ENCODE measurements at regions not wholly inside any gene's neighbourhood (a gene's known extent, or its start where the extent isn't known, plus 50 kb on each side); places are given as distances from the start of the nearest gene placed in this dataset.

DNA sequence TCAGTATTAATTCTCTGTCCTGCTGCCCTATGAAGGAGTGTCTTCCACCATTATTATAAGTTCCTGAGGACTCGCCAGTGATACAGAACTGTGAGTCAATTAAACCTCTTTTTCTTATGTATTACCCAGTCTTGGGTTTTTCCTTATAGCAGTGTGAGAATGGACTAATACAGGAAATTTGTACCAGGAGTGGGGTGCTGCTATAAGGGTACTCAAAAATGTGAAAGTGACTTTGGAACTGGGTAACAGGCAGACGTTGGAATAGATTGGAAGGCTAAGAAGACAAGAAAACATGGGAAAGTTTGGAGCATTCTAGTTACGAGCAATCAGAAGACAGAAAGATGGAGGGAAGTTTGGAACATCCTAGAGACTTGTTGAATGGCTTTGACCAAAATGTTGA, 616.7 kb upstream of the EPHA7 start:
- DNase-seq (ENCODE audit: low read depth, low spot score) (no peak), ATAC-seq (no peak)
- BruUV-seq (replicated peaks), result no TSS peak
- peaks cover 16% of the 10 kb centered on the region for H3K9me3 ChIP-seq (ENCODE audit: control insufficient read depth, insufficient read depth, low read depth, low read length)
- in situ Hi-C loops (cut with HindIII; ENCODE audit: low pct_unique_long_range_greater_than_20kb, low sequenced_read_pairs) (no loop called here), intact Hi-C loops (cut with micrococcal nuclease; ENCODE audit: unreplicated experiment) (no loop called here)
- H3K27ac ChIP-seq (ENCODE audit: low read length), result no peak overlapping the region
- ChIA-PET POLR2A (no interaction called here), CTCF (no interaction called here)
- no peak overlapping the region for H3K4me3 ChIP-seq (ENCODE audit: low read depth in 2 of 2, low read length in 2 of 2)
- H3K36me3 ChIP-seq (ENCODE audit: control insufficient read depth, insufficient read depth, low read length), result no peaks in the 10 kb centered on the region
- TF ChIP-seq TCF7L2 (IDR thresholded peaks at IDR 0.05; ENCODE audit: low read depth, low read length) (no peak), SIN3A (IDR thresholded peaks at IDR 0.05; ENCODE audit: borderline replicate concordance, insufficient read depth, low read depth, low read length) (no peak), REST (IDR thresholded peaks at IDR 0.05; ENCODE audit: insufficient read depth in 1 of 2, low read depth in 2 of 2, low read length in 1 of 2) (no peak), POLR2AphosphoS5 (IDR thresholded peaks at IDR 0.05; ENCODE audit: low read depth, low read length) (no peak)
- TF ChIP-seq, protein P1, sequence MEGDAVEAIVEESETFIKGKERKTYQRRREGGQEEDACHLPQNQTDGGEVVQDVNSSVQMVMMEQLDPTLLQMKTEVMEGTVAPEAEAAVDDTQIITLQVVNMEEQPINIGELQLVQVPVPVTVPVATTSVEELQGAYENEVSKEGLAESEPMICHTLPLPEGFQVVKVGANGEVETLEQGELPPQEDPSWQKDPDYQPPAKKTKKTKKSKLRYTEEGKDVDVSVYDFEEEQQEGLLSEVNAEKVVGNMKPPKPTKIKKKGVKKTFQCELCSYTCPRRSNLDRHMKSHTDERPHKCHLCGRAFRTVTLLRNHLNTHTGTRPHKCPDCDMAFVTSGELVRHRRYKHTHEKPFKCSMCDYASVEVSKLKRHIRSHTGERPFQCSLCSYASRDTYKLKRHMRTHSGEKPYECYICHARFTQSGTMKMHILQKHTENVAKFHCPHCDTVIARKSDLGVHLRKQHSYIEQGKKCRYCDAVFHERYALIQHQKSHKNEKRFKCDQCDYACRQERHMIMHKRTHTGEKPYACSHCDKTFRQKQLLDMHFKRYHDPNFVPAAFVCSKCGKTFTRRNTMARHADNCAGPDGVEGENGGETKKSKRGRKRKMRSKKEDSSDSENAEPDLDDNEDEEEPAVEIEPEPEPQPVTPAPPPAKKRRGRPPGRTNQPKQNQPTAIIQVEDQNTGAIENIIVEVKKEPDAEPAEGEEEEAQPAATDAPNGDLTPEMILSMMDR (IDR thresholded peaks at IDR 0.05), result no peak
- no peaks in the 10 kb centered on the region for H3K4me1 ChIP-seq (ENCODE audit: control insufficient read depth, insufficient read depth, low read length)
- no peaks in the 10 kb centered on the region for H3K27me3 ChIP-seq (ENCODE audit: control insufficient read depth, insufficient read depth, low read length)

DNA sequence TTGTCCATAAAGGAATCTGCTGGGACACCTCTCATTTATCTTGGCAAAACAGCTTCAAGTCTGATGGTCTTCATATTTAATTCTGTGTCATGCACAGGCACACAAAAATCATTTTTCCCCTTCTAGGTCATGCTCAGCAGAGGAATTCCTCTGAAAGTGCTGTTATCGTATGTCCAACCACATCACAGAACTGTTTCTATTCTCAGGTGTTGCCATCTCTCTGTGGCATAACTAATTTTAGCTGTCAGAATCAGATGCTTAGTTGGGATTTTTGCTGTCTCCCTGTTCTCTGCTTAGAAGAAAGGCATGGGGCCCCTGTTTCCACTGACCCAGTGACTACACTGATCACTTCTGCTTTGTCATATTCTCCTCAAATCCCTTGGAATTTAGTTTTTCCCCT, 608.0 kb upstream of the EPHA7 start:
- ATAC-seq (no peak), DNase-seq (ENCODE audit: low read depth, low spot score) (no peak)
- H3K4me3 ChIP-seq (ENCODE audit: low read depth in 2 of 2, low read length in 2 of 2), result no peak overlapping the region
- in situ Hi-C loops (cut with HindIII; ENCODE audit: low pct_unique_long_range_greater_than_20kb, low sequenced_read_pairs), result no loop called here
- H3K36me3 ChIP-seq (ENCODE audit: control insufficient read depth, insufficient read depth, low read length), result no peaks in the 10 kb centered on the region
- H3K9me3 ChIP-seq (ENCODE audit: control insufficient read depth, insufficient read depth, low read depth, low read length), result no peaks in the 10 kb centered on the region
- no peaks in the 10 kb centered on the region for H3K27me3 ChIP-seq (ENCODE audit: control insufficient read depth, insufficient read depth, low read length)
- CTCF ChIA-PET, result no interaction called here
- BruUV-seq (replicated peaks), result no TSS peak
- POLR2A ChIA-PET, result no interaction called here
- H3K4me1 ChIP-seq (ENCODE audit: control insufficient read depth, insufficient read depth, low read length), result no peaks in the 10 kb centered on the region
- intact Hi-C loops (cut with micrococcal nuclease; ENCODE audit: unreplicated experiment), result no loop called here
- H3K27ac ChIP-seq (ENCODE audit: low read length), result no peak overlapping the region
- TF ChIP-seq POLR2AphosphoS5 (IDR thresholded peaks at IDR 0.05; ENCODE audit: low read depth, low read length) (no peak), SIN3A (IDR thresholded peaks at IDR 0.05; ENCODE audit: borderline replicate concordance, insufficient read depth, low read depth, low read length) (no peak)
- TF ChIP-seq, protein P1 (IDR thresholded peaks at IDR 0.05), result no peak

GRCh38 chr6:94026575-94026974, 607.2 kb upstream of the EPHA7 start:
- CTCF ChIA-PET, result no interaction called here
- POLR2A ChIA-PET, result no interaction called here
- H3K9me3 ChIP-seq (ENCODE audit: control insufficient read depth, insufficient read depth, low read depth, low read length), result no peaks in the 10 kb centered on the region
- H3K4me3 ChIP-seq (ENCODE audit: low read depth in 2 of 2, low read length in 2 of 2), result no peak overlapping the region
- H3K36me3 ChIP-seq (ENCODE audit: control insufficient read depth, insufficient read depth, low read length), result no peaks in the 10 kb centered on the region
- ATAC-seq, result no peak
- intact Hi-C loops (cut with micrococcal nuclease; ENCODE audit: unreplicated experiment), result no loop called here
- in situ Hi-C loops (cut with HindIII; ENCODE audit: low pct_unique_long_range_greater_than_20kb, low sequenced_read_pairs), result no loop called here
- BruUV-seq (replicated peaks), result no TSS peak
- DNase-seq (ENCODE audit: low read depth, low spot score), result no peak
- no peaks in the 10 kb centered on the region for H3K27me3 ChIP-seq (ENCODE audit: control insufficient read depth, insufficient read depth, low read length)
- no peaks in the 10 kb centered on the region for H3K4me1 ChIP-seq (ENCODE audit: control insufficient read depth, insufficient read depth, low read length)
- H3K27ac ChIP-seq (ENCODE audit: low read length), result no peak overlapping the region; the same call in 1 of the 2 replicates
- TF ChIP-seq REST (IDR thresholded peaks at IDR 0.05; ENCODE audit: insufficient read depth in 1 of 2, low read depth in 2 of 2, low read length in 1 of 2) (no peak), SIN3A (IDR thresholded peaks at IDR 0.05; ENCODE audit: borderline replicate concordance, insufficient read depth, low read depth, low read length) (no peak), TCF7L2 (IDR thresholded peaks at IDR 0.05; ENCODE audit: low read depth, low read length) (no peak), POLR2AphosphoS5 (IDR thresholded peaks at IDR 0.05; ENCODE audit: low read depth, low read length) (no peak)
- TF ChIP-seq, protein P1 (IDR thresholded peaks at IDR 0.05), result no peak
